HG03095 (cell line): ENCODE measurements at regions not wholly inside any gene's neighbourhood (a gene's known extent, or its start where the extent isn't known, plus 50 kb on each side); places are given as distances from the start of the nearest gene placed in this dataset.

Experiments used
- ATAC-seq: cut with Tn5 transposase; IDR thresholded peaks from one replicate; pipeline ENCODE4 v1.9.1; 2021; ENCODE audit warnings: moderate library complexity; ENCODE audit not compliant: unreplicated experiment

GRCh38 chr10:125344573-125345171 lies 184.3 kb upstream of the CTBP2 start:
- peak; percentile 84 for ATAC-seq

GRCh38 chr10:125343983-125344382 lies 183.6 kb upstream of the CTBP2 start:
- ATAC-seq: no peak

GRCh38 chr10:125343118-125343925 lies 183.0 kb upstream of the CTBP2 start:
- ATAC-seq: no peak

- no peak for ATAC-seq
Observed at GRCh38 chr10:125341611-125342010, 181.2 kb upstream of the CTBP2 start.

GRCh38 chr10:125340903-125341302 lies 180.5 kb upstream of the CTBP2 start:
- ATAC-seq: no peak

- ATAC-seq: no peak
Observed at GRCh38 chr10:125337510-125337909, 177.1 kb upstream of the CTBP2 start.

- no peak for ATAC-seq
Observed at GRCh38 chr10:125334545-125334944, 174.2 kb upstream of the CTBP2 start.

GRCh38 chr10:125333769-125334168 lies 173.4 kb upstream of the CTBP2 start:
- ATAC-seq: no peak

GRCh38 chr10:125333209-125333591 lies 172.8 kb upstream of the CTBP2 start:
- ATAC-seq: no peak

- no peak for ATAC-seq
Observed at GRCh38 chr10:125332548-125333208, 172.3 kb upstream of the CTBP2 start.

- ATAC-seq: no peak
Observed at GRCh38 chr10:125331056-125331455, 170.7 kb upstream of the CTBP2 start.

GRCh38 chr10:125329056-125329455 lies 168.7 kb upstream of the CTBP2 start:
- ATAC-seq: no peak

GRCh38 chr10:125325326-125325725 lies 165.0 kb upstream of the CTBP2 start:
- no peak for ATAC-seq

- no peak for ATAC-seq
Observed at GRCh38 chr10:125316436-125316835, 156.1 kb upstream of the CTBP2 start.

- no peak for ATAC-seq
Observed at GRCh38 chr10:125300937-125301336, 140.6 kb upstream of the CTBP2 start.

- ATAC-seq: no peak
Observed at GRCh38 chr10:125299461-125299860, 139.1 kb upstream of the CTBP2 start.

- no peak for ATAC-seq
Observed at GRCh38 chr10:125296598-125296997, 136.2 kb upstream of the CTBP2 start.

- ATAC-seq: no peak
Observed at GRCh38 chr10:125294109-125294508, 133.7 kb upstream of the CTBP2 start.

GRCh38 chr10:125291836-125292235 lies 131.5 kb upstream of the CTBP2 start:
- no peak for ATAC-seq

- no peak for ATAC-seq
Observed at GRCh38 chr10:125289461-125289860, 129.1 kb upstream of the CTBP2 start.

GRCh38 chr10:125284875-125285597 lies 124.7 kb upstream of the CTBP2 start:
- ATAC-seq: no peak
